ENCODE measurements at regions not wholly inside any gene's neighbourhood (a gene's known extent, or its start where the extent isn't known, plus 50 kb on each side); places are given as distances from the start of the nearest gene placed in this dataset.
"Not testable (repeated sequence)": the region's sequence is repeated elsewhere in the genome, so short reads cannot be mapped to it uniquely, and the experiment has no call there.

DNA sequence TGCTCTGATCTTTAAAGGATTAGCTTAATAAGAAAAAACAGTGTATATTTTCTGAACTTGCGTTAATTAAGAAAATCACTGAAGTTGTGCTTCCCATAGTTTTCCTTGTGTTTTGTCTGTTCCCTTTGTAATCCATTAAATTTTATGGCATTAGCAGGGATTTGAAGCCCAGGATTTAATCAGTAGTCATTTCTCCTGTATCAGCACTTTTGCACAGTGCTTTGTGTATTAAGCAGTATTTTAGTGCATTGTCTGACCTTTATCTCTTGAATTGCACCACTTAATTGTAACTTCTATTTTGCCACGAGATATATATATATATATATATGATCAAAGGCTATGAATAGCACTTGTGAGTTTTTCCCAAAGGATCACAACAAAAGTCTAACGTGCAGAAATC is 133.7 kb downstream of the S1PR1 start:
- no peaks in the 10 kb centered on the region for H3K9me3 ChIP-seq
- DNase-seq, result no peak
- H3K9ac ChIP-seq (ENCODE audit: low read depth in 2 of 2, low read length in 2 of 2), result no peak overlapping the region
- no peaks in the 10 kb centered on the region for H3K4me1 ChIP-seq
- TF ChIP-seq, protein P1, sequence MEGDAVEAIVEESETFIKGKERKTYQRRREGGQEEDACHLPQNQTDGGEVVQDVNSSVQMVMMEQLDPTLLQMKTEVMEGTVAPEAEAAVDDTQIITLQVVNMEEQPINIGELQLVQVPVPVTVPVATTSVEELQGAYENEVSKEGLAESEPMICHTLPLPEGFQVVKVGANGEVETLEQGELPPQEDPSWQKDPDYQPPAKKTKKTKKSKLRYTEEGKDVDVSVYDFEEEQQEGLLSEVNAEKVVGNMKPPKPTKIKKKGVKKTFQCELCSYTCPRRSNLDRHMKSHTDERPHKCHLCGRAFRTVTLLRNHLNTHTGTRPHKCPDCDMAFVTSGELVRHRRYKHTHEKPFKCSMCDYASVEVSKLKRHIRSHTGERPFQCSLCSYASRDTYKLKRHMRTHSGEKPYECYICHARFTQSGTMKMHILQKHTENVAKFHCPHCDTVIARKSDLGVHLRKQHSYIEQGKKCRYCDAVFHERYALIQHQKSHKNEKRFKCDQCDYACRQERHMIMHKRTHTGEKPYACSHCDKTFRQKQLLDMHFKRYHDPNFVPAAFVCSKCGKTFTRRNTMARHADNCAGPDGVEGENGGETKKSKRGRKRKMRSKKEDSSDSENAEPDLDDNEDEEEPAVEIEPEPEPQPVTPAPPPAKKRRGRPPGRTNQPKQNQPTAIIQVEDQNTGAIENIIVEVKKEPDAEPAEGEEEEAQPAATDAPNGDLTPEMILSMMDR (IDR thresholded peaks at IDR 0.05), result no peak
- intact Hi-C loops (cut with DNase I), result no loop called here
- no peaks in the 10 kb centered on the region for H3K27me3 ChIP-seq
- no peaks in the 10 kb centered on the region for H3K36me3 ChIP-seq
- no peak overlapping the region for H3K4me3 ChIP-seq
- no peak overlapping the region for H3K27ac ChIP-seq

DNA sequence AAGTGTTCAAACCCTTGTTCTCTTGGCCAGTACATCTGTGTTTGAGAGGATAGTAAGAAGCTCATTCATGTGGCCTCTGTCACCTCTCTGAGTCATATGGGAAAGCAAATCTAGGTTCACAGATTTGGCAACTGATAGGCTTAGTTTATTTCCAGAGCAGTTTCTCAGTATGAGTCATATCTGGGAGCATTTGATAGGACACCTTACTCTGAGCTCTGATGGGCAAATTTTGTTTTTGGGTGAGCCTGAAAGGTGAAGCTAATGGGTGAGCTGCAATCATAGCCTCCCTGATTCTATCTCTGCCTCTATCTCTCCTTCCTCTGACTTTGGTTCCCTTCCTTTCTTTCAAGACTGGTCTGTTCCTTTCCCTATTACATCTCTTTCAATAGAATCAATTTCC is 134.4 kb downstream of the S1PR1 start:
- H3K27ac ChIP-seq, result no peak overlapping the region
- TF ChIP-seq, protein P1 (IDR thresholded peaks at IDR 0.05), result no peak
- H3K4me1 ChIP-seq, result no peaks in the 10 kb centered on the region
- no peaks in the 10 kb centered on the region for H3K27me3 ChIP-seq
- intact Hi-C loops (cut with DNase I), result no loop called here
- H3K9ac ChIP-seq (ENCODE audit: low read depth in 2 of 2, low read length in 2 of 2), result no peak overlapping the region
- H3K36me3 ChIP-seq, result no peaks in the 10 kb centered on the region
- H3K4me3 ChIP-seq, result no peak overlapping the region
- DNase-seq, result no peak
- no peaks in the 10 kb centered on the region for H3K9me3 ChIP-seq

DNA sequence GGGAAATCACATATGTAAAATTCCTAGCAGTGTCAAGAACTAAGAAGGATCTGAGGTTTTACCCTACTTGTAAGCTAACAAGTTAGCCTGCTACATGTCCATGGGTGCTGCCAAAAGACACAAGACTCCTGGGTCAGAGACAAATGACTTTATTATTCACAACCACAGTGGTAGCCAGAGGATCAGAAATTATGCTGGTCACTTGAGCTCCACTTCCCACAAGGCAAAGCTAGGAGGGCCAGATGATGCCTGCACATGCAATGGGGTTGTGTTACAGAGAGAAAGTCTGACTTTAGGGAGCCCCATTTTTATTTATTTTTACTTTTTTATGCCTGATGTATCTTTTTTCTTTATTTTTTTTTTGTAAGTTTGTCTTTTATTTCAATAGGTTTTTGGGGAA is 136.8 kb downstream of the S1PR1 start:
- Histone ChIP-seq H3K9me3 (no peaks in the 10 kb centered on the region), H3K9ac (ENCODE audit: low read depth in 2 of 2, low read length in 2 of 2) (no peak overlapping the region), H3K27ac (no peak overlapping the region), H3K4me1 (no peaks in the 10 kb centered on the region), H3K36me3 (no peaks in the 10 kb centered on the region), H3K4me3 (no peak overlapping the region), H3K27me3 (no peaks in the 10 kb centered on the region)
- TF ChIP-seq, protein P1 (IDR thresholded peaks at IDR 0.05), result no peak
- no peak for DNase-seq
- intact Hi-C loops (cut with DNase I), result no loop called here

DNA sequence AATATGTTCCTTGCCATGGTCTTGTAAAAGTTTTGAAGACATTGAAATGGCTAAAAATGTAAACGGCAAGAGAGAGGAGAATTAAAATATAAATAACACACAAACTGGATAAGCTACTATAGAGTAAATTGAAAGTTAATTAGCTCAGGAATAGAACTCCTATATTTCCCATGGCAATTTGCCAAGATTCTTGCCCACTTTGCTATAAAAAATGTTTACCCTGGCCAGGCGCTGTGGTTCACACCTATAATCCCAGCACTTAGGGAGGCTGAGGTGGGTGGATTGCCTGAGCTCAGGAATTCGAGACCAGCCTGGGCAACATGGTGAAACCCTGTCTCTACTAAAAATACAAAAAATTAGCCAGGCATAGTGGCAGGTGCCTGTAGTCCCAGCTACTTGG is 138.6 kb downstream of the S1PR1 start:
- intact Hi-C loops (cut with DNase I), result not testable (repeated sequence)

DNA sequence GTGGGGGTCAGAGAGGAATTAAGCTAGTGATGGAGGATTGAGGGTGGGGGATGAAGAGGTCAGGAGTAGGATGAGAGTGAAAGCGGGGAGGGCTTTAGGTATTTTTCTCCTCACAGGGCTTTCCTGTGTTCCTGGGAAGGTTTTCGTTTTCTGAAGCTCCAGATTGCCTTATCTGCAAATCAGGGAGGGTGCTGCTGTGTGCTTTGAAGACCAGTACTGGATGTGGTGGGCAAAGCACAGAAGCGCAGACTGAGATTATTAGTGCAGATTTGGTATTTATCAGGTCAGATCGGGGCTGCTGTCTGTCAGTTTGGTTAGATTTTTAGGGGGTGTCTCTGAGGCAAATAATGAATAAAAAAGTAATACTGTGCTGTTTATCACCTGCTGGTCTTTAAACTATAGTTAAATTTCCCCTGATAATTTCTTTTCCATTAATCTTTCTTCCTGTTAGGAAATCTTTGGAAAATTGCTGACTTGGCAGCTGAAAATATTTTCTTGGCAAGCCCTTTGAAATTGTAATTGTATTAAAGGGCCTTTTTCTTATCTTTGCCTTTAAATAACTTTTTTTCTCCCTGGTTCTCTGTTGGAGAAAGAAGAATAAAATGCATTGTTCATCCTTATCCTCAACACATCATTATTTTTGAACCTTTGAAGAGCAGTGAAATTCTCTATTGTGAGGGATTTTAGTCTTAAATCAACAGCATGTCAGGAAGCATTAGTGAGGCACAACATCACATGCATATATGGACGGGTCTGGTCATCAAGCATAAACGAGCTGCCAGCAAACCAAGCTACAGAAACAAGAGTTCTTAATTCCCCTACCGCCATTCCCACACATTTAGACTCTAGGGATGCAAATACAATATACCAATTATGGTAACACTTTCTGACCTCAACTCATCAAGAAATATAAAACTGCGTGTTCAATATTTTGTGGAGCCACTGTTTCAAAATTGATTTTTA is 139.6 kb downstream of the S1PR1 start:
- H3K9ac ChIP-seq (ENCODE audit: low read depth in 2 of 2, low read length in 2 of 2), result no peak overlapping the region
- no peak for DNase-seq
- no peaks in the 10 kb centered on the region for H3K27me3 ChIP-seq
- no peaks in the 10 kb centered on the region for H3K9me3 ChIP-seq
- H3K4me1 ChIP-seq, result no peaks in the 10 kb centered on the region
- TF ChIP-seq, protein P1 (IDR thresholded peaks at IDR 0.05), result no peak
- no peak overlapping the region for H3K4me3 ChIP-seq
- intact Hi-C loops (cut with DNase I), result no loop called here
- no peak overlapping the region for H3K27ac ChIP-seq
- H3K36me3 ChIP-seq, result no peaks in the 10 kb centered on the region

More for the DNA sequence above, 138.6 kb downstream of the S1PR1 start:
- not testable (repeated sequence) for H3K36me3 ChIP-seq; DNase-seq; H3K9ac ChIP-seq (ENCODE audit: low read depth in 2 of 2, low read length in 2 of 2); H3K4me1 ChIP-seq; H3K4me3 ChIP-seq; H3K9me3 ChIP-seq; H3K27ac ChIP-seq; H3K27me3 ChIP-seq
